HG03520 (cell line): ENCODE measurements at regions not wholly inside any gene's neighbourhood (a gene's known extent, or its start where the extent isn't known, plus 50 kb on each side); places are given as distances from the start of the nearest gene placed in this dataset.

Experiments
- ATAC-seq: cut with Tn5 transposase; IDR thresholded peaks from one replicate; pipeline ENCODE4 v1.9.1; 2021; ENCODE audit warnings: mild to moderate bottlenecking, moderate library complexity; ENCODE audit not compliant: unreplicated experiment

DNA sequence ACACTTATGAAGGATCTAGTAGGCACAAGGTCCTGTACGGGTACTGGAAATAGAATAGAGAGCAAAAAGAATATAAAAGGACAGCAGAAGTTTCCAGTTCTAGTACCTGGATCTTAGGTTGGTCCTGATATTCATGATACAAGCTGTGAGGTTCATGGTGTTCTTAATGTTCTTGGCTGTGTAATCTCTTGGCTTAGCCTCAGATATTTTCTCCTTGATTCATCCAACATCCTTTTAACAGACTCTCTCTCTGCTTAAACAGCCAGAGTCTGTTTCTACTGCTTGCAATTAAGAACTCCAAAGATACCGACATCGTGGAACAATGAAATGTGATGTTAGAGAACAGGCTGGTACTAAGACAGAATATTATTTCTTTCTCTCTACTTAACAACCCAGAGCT is 49.9 kb downstream of the CNTN3 start:
- no peak for ATAC-seq

DNA sequence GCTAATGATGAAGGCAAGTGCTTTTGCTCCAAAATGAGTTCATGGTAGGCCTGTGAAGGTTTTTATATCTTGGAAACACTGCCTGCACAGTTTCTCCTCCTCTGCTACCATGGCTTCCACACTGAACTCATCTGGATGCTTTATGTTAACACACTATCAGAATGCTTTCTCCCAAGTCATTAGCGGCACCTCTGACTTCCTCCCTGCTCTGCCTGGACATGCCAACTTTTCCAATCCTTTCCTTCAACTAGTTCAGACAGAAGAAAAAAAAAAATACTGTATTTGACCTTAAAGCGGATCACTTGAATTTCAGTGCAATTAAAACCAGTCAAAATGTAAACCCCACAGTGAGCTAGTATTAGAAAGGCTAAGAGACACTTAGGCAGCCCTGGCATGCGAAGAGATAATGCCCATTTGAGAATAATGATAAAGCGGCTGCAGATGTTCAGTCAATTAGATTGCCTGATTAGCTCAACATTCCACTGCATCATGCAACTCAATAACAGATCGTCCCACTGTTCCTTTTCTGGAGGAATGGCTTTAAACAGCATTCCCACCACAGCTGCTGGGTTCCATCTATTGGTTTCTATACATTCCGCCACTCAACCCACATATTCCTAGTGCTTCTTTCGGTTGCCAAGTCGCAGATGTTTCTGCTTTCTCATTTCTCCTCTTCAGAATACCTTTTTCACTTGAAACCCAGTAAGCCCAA is 51.7 kb downstream of the CNTN3 start:
- ATAC-seq, result no peak

DNA sequence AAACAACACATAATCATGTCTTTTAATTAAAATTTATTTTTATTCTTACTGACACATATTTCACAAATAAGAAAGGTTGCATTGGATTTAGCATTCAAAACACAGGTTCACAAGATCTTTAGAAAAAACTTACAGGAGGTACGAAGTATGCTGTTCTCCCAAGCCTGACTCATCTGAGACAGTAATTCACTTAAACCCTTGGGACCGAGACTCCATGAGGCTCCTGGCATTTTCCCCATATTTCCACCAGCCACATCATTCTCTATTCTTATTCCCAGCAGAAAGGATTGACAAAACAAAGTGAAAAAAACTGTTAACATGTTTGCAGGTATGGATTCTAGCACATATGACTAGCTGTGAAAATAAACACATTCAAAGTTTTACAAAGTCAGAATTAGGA is 52.6 kb downstream of the CNTN3 start:
- ATAC-seq, result no peak

DNA sequence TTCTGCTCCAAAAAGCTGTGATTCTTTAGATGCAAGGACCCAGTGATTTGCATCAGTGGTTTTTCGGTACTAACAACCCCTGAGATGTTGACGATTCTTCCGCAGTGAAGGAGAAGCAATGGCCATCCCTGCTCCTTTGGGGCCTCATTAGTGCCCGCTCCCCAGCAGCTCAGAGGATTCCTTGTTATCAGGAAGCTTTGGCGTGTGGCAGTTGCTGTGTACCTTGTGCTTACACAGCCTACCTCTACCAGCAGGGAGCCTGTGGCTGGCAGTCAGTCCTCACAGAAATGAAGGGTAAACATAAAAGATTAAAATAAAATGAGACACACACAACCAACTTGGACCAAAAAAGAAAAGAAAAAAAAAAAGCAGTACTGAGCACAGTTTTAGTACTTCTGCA is 55.2 kb downstream of the CNTN3 start:
- no peak for ATAC-seq

DNA sequence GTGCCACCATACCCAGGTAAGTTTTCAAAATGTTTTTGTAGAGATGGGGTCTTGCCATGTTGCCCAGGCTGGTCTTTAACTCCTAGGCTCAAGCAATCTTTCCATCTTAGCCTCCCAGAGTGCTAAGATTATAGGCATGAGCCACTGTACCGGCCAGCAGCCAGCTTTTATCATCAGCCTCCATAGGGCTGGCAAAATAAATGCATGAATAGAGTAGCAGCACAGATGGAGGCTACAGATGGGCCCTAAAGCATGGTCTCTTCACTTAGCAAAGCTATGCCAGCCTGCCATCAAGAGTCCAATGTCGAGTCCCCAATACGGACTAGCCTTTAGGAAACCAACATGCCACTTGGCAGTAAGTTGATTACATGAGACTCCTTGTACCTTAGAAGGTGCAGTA is 63.8 kb downstream of the CNTN3 start:
- no peak for ATAC-seq

DNA sequence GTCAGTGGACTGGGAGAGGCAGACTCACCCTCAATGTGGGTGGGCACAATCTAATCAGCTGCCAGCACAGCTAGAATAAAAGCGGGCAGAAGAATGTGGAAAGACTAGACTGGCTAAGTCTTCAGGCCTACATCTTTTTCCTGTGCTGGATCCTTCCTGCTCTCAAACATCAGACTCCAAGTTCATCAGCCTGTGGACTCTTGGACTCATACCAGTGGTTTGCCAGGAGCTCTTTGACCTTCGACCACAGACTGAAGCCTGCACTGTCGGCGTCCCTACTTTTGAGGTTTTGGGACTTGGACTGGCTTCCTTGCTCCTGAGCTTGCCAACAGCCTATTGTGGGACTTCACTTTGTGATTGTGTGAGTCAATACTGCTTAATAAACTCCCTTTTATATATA is 68.0 kb downstream of the CNTN3 start:
- no peak for ATAC-seq

DNA sequence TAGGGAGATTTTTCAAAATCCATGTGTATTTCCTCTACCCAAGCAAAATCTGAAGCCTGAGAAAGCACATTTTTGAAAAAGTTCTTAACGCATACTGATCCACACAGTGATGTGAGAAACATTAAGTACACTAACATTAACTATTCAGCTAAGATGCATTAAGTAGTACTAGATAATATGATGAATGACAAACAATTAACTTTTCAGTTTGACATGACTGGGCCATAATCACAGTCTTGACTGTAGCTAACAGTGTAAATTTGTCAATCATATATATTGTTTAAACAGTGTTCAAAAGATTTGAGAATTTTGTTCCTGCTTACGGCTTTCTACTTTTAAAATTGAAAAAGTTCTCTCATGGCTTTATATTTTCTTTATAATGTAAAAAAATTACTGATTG is 72.0 kb downstream of the CNTN3 start:
- ATAC-seq, result no peak

DNA sequence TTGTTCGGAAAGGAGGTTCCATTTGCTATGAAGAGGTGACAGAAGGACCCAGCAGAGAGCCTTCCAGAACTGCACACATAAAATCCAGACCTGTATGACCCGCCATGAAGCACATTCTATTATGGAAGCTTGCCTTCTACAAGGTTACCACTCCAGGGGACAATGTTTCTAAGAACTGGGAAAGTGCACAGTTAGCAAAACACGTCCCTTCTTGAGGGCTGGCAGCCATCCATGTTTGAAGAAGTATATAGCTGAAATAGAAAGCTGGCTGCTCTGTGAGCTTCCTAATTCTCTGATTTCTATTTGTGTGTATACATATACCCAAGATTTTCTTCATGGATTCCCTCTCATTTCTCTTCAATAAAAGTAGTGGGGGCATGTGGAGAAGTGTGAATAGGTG is 74.6 kb downstream of the CNTN3 start:
- no peak for ATAC-seq

DNA sequence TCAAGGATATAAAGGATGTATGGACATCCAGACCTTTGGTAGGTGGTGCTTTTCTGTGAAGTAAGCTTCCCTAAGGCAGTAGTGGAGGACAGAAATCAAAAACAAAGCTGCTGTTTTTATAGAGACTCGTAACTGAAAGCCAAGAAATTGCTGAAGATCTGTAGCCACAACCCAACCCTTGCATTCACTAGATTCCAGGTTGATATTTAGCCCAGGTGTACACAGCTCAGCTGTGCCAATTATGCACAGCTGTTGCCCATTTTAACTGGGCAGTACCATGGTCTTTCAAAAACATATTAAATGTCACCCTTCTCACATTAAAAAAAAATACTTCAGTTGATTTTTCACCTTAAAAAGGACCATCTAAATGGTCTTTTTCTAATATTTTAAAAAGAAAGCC is 75.8 kb downstream of the CNTN3 start:
- no peak for ATAC-seq

DNA sequence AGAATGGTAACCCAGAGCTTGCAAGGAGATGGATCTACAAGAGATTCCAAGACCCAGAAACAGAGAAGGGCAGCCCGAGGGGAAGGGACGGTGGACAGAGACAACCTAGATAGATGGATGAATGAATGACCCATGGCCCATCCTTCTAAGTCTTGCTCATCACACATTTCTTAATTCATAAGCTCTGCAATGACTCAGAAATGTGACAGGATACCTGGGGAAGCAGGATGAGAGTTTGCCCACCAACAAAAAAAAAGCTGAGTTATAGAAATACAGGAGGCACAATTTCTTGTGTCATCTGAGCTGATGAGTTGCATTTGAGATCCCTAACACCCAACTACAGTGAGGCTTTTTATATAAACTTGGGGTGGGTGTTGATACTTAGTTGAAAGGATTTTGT is 76.6 kb downstream of the CNTN3 start:
- no peak for ATAC-seq

DNA sequence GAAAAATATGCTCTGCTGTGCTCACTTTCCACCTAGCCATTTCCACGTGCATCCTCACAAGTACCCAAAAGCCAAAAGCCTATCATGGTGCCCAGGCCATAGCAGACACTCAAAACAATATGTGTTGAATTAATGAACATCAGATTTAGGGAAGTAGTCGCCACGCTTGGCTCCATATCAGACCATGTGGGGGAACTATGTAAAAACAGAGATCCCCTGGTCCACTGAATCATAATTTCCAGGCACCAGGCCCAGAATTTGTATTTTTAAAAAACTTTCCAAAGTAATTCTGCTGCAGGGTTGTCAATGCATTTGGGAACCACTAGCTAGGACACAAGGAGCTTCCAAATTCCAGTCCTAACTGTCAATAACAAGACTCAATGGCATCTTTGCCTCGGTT is 77.3 kb downstream of the CNTN3 start:
- no peak for ATAC-seq

DNA sequence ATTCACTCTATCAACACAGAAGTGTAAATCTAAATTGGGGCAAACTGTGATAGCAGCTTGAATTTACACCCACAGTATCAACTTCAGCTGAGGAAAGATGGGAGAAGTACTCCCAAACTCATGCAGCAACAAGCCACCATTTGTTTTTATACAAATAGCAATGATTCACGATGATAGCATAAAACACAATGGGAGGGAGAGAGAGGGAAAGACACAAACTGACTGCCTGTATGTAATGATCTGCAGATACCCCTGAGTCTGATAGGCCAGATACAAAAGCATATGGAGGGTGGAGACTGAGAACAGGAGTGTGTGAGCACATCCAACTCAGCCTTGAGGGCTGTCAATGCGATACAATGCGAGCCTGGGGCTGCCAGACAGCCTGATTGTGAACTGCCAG is 79.2 kb downstream of the CNTN3 start:
- ATAC-seq, result no peak

DNA sequence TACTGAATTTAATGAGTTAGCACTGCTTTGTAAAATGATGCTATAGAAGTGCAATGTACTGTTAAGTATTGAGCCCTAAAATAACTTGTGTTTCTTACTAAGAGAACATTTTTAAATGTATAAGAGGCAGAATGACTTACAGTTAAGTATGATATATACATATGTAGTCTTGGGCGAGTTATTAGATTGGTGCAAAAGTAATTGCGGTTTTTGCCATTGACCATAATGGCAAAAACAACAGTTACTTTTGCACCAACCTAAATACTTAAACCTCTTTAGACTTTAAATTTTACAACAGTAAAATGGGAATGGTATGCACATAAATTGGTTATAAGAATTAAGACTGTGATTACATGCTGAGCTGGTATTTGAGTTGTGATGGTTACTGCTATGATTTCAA is 79.8 kb downstream of the CNTN3 start:
- no peak for ATAC-seq

DNA sequence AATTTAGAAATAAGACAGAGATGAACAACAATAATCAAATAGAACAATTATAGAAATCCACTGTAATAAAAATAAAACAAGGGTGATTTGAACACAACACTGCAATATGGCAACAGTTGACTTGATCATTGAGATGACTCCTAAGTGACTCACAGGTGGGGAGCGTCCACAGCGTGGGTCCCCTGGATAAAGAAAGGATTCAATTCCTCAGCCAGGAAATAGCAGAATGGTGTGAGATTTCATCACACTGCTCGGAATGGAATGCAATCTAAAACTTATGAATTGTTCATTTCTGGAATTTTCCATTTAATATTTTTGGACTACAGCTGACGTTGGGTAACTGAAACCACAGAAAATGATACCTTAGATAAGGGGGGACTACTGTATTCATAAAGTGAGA is 82.0 kb downstream of the CNTN3 start:
- ATAC-seq, result no peak

DNA sequence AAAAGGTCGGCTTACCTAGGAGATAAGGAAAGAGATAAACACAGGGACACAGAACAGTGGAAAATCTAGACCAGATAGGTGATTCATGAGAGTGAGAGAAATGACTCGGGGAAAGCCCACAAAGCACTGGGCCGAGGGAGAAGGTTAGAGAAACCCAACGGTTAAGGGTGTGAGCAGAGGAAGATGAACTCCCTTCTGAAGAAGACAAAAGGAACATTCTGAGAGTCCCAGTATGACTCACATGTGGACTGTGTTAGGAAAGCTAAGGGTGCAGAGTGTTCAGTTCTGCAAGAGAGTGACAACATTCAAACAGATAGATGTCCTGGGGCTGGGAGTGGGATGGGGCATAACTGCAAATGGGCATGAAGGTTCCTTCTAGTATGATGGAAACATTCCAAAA is 83.0 kb downstream of the CNTN3 start:
- no peak for ATAC-seq

DNA sequence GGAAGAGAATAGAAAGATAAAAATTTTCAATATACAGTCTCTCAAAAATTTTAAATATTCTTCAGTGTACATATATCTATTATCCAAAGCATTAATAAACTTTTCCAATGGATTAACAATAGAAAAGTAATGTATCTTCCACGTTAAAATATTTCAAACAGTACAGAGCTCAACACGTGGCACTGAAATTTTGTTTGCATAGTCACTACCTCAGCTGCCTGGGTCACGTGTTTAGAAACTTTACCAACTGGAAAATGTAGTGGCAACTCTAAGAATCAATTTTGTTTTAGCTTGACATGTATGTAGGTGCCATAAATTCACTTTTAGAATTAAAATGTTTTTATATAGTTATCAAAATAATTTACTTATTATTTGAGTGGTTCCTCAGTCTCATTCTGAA is 85.3 kb downstream of the CNTN3 start:
- no peak for ATAC-seq

DNA sequence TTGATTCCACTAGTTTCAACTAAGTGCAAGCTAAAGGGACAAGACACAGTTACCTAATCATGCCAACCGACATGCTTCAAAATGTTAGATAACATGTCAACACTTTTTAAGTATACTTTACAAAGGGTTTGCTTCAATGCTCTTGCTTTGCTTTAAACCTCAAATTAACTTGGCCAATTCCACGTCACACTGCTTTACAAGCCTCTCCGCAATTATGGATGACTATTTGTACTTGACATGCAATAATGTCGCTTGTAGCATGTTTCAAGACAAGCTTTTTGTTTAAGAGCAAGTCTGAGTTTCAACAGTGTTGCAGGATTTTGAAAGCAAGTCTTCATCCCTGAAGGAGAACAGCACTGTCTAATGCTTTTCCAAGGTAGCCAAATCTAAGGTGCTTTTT is 86.9 kb downstream of the CNTN3 start:
- no peak for ATAC-seq

DNA sequence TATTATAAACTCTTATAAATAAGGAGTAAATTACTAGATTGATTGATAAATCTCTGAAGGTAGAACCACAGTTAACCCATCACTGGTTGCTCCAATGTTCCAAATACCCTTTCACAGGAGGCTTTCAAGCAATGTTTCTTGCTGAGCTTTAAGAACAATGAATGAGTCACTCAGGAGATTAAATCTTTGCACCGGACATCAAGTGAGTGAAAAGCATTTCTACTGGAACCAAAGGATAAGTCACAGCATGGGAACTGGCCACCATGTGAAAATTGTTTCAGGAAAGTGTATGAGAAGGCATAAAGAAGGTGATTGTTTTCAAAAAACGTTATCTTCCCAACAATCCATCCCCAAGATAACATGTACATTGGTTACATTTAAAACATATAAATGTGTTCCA is 90.6 kb downstream of the CNTN3 start:
- no peak for ATAC-seq

DNA sequence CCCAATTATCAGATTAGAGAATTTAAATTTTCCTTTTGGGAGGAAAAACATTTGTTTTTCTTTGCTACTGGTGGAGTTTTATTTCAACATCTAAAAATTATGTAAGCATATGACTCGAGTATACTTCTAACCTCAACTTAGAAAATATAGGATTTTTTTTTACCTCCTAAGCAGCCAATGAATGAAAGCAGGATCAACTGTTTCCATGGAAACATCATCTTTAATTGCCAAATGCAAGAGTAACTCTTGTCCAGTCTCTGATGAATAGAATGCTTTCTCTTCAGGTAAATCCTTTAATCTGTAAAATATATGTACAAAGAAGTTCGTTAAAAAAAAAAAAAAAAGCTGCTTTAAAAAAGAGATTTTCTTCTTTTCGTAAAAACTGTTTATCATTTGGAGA is 93.6 kb downstream of the CNTN3 start:
- ATAC-seq, result no peak

DNA sequence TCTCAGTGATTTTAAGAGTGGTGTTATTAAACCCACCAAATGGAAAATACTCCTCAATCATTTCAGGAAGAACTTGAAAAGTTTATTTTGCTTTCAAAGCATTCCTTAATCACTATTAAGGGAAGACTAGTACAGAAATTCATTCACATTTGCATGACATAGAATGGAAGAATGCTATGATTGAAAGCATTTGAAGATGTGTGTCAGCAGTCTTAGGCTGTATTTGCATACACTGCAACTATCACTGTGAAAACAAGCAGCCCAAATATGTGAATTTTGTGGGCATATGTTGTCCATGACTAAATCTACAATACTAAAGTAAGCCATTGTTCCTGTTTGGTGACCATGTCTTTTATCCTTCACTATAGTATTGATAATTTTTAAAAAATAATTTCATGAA is 95.8 kb downstream of the CNTN3 start:
- no peak for ATAC-seq

DNA sequence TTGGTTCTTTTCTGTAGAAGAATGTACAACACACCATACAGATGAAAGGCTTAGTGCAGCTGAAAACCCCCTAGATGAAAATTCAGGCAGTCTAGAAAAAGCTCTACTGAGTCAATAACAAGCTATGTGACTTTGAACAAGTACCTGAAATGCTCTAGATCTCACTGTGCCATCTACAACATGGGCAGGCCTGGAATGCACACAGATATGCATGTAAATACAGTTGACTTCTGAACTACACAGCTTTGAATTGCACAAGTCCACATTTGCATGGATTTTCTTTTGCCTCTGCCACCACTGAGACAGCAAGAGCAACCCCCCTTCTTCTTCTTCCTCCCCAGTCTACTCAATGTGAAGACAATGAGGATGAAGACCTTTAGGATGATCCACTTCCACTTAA is 98.4 kb downstream of the CNTN3 start:
- ATAC-seq, result no peak

DNA sequence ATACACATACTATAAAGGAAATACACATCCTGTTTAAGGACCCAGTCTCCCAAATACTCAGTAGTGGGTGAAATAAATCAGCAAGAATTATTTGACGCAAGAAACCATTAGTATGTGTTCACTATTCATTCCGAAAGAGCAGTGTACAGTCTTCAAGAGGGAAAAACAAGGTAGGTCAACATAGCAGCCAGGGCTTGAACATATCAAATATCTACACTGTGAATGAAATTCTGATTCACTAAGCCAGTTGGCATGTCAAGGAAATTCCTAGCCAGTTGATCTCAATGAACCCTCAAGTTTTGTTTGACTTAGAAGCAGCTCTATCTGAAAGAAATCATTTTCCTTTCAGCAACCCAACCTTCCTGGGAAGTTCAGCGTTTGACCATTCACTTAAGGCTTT is 99.0 kb downstream of the CNTN3 start:
- no peak for ATAC-seq

DNA sequence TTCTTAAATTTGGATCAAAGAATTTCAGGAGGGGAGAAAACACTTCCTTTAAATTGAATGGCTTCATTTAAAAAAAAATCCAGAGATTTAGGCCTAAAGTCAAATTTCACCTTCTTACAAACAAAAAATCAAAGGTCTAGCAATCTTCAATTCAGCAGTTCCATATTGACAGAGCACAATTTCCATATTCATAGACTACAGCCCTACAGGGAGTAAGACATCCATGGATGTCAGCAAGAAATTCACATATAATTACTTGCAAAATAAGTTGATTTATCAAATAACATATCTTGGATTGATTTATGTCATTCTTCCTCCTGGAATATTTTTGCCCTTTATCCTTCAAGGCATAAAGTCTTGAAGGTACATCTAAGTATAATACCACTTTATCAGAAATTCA is 103.4 kb downstream of the CNTN3 start:
- ATAC-seq, result no peak
